H1 (cell line): ENCODE measurements at regions not wholly inside any gene's neighbourhood (a gene's known extent, or its start where the extent isn't known, plus 50 kb on each side); places are given as distances from the start of the nearest gene placed in this dataset.

Experiments
- GABPA ChIP-seq: IDR thresholded peaks from 2 replicates; pipeline ENCODE4 v1.6.1; 2011; ENCODE audit warnings: mild to moderate bottlenecking, low read length, moderate library complexity, borderline replicate concordance; ENCODE audit not compliant: insufficient read depth
- HDAC6 ChIP-seq: IDR thresholded peaks from one replicate; pipeline ENCODE4 v1.7.1; 2012; ENCODE audit warnings: low read depth, mild to moderate bottlenecking, inconsistent platforms, low read length, moderate library complexity
- KDM1A ChIP-seq: fragments of 200-600, 300-600 bp; sonication (generic); IDR thresholded peaks from 2 replicates; pipeline ENCODE4 v1.7.1; 2016; ENCODE audit warnings: mild to moderate bottlenecking, low read length, borderline replicate concordance
- NRF1 ChIP-seq: IDR thresholded peaks from 2 replicates; pipeline ENCODE4 v1.6.1; 2011; ENCODE audit warnings: mild to moderate bottlenecking, low read depth, low read length, improper control_type of control experiment
- TF ChIP-seq, protein P1 (sequence below): fragments of 300-600 bp; sonication (generic); IDR thresholded peaks from 2 replicates; pipeline ENCODE4 v1.7.1; 2012; ENCODE audit warnings: low read length, moderate library complexity, mild to moderate bottlenecking, inconsistent platforms; ENCODE audit not compliant: insufficient replicate concordance
- TF ChIP-seq, protein P2 (sequence below): IDR thresholded peaks from 2 replicates; pipeline ENCODE4 v1.6.1; 2012; ENCODE audit warnings: inconsistent platforms

DNA sequence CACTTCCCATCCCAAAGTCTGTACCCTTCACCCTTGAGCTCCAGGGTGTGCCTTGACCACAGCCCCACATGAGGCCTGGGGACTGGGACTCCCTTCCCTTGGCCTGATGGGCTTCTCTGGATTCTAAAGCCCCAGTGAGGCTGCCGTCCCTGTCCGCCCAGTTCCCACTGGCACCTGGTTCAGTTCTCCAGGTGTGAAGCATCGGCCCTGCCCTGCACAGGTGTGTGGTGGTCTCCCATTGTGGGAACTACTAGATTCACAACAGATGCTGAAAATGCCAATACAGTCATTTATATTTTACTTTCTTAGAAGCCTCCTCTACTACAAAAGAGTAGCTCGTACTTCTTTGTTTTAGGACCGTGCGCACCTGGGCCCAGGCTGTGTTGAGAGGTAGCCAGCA, 72.8 kb downstream of the TTLL2 start (continued):
- TF ChIP-seq, protein P1, sequence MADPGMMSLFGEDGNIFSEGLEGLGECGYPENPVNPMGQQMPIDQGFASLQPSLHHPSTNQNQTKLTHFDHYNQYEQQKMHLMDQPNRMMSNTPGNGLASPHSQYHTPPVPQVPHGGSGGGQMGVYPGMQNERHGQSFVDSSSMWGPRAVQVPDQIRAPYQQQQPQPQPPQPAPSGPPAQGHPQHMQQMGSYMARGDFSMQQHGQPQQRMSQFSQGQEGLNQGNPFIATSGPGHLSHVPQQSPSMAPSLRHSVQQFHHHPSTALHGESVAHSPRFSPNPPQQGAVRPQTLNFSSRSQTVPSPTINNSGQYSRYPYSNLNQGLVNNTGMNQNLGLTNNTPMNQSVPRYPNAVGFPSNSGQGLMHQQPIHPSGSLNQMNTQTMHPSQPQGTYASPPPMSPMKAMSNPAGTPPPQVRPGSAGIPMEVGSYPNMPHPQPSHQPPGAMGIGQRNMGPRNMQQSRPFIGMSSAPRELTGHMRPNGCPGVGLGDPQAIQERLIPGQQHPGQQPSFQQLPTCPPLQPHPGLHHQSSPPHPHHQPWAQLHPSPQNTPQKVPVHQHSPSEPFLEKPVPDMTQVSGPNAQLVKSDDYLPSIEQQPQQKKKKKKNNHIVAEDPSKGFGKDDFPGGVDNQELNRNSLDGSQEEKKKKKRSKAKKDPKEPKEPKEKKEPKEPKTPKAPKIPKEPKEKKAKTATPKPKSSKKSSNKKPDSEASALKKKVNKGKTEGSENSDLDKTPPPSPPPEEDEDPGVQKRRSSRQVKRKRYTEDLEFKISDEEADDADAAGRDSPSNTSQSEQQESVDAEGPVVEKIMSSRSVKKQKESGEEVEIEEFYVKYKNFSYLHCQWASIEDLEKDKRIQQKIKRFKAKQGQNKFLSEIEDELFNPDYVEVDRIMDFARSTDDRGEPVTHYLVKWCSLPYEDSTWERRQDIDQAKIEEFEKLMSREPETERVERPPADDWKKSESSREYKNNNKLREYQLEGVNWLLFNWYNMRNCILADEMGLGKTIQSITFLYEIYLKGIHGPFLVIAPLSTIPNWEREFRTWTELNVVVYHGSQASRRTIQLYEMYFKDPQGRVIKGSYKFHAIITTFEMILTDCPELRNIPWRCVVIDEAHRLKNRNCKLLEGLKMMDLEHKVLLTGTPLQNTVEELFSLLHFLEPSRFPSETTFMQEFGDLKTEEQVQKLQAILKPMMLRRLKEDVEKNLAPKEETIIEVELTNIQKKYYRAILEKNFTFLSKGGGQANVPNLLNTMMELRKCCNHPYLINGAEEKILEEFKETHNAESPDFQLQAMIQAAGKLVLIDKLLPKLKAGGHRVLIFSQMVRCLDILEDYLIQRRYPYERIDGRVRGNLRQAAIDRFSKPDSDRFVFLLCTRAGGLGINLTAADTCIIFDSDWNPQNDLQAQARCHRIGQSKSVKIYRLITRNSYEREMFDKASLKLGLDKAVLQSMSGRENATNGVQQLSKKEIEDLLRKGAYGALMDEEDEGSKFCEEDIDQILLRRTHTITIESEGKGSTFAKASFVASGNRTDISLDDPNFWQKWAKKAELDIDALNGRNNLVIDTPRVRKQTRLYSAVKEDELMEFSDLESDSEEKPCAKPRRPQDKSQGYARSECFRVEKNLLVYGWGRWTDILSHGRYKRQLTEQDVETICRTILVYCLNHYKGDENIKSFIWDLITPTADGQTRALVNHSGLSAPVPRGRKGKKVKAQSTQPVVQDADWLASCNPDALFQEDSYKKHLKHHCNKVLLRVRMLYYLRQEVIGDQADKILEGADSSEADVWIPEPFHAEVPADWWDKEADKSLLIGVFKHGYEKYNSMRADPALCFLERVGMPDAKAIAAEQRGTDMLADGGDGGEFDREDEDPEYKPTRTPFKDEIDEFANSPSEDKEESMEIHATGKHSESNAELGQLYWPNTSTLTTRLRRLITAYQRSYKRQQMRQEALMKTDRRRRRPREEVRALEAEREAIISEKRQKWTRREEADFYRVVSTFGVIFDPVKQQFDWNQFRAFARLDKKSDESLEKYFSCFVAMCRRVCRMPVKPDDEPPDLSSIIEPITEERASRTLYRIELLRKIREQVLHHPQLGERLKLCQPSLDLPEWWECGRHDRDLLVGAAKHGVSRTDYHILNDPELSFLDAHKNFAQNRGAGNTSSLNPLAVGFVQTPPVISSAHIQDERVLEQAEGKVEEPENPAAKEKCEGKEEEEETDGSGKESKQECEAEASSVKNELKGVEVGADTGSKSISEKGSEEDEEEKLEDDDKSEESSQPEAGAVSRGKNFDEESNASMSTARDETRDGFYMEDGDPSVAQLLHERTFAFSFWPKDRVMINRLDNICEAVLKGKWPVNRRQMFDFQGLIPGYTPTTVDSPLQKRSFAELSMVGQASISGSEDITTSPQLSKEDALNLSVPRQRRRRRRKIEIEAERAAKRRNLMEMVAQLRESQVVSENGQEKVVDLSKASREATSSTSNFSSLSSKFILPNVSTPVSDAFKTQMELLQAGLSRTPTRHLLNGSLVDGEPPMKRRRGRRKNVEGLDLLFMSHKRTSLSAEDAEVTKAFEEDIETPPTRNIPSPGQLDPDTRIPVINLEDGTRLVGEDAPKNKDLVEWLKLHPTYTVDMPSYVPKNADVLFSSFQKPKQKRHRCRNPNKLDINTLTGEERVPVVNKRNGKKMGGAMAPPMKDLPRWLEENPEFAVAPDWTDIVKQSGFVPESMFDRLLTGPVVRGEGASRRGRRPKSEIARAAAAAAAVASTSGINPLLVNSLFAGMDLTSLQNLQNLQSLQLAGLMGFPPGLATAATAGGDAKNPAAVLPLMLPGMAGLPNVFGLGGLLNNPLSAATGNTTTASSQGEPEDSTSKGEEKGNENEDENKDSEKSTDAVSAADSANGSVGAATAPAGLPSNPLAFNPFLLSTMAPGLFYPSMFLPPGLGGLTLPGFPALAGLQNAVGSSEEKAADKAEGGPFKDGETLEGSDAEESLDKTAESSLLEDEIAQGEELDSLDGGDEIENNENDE: no peak
- TF ChIP-seq HDAC6: no peak
- TF ChIP-seq NRF1: no peak
- TF ChIP-seq KDM1A: no peak
- TF ChIP-seq, protein P2, sequence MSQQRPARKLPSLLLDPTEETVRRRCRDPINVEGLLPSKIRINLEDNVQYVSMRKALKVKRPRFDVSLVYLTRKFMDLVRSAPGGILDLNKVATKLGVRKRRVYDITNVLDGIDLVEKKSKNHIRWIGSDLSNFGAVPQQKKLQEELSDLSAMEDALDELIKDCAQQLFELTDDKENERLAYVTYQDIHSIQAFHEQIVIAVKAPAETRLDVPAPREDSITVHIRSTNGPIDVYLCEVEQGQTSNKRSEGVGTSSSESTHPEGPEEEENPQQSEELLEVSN: no peak
- no peak for TF ChIP-seq GABPA
- TF ChIP-seq, all 59 proteins: peak for 0
